ENCODE measurements at regions not wholly inside any gene's neighbourhood (a gene's known extent, or its start where the extent isn't known, plus 50 kb on each side); places are given as distances from the start of the nearest gene placed in this dataset.

DNA sequence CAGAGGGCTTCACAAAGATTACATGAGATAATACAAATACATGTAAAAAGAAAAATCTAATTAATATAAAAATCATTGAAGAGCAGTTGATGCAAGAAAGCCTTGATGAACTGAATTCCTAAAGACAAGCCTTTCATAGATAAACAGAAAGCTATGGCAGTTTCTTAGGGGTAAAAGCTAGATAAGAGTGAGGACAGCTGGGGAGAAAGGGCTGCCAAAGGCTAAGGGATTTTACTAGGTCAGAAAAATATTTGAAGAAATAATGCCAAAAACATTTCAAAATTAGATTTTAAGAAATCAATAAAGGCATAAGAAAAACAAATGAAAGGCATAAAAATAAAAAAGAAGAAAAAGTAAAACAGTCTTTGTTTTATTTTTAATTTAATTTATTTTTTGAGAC, 107.9 kb upstream of the ZNF366 start:
- ChIA-PET CTCF (no interaction called here), POLR2A (no interaction called here)
- DNase-seq (ENCODE audit: extremely low spot score): no peak
- TF ChIP-seq LEF1 (IDR thresholded peaks at IDR 0.05; ENCODE audit: borderline replicate concordance) (no peak), BHLHE40 (IDR thresholded peaks at IDR 0.05; ENCODE audit: borderline replicate concordance) (no peak), SUZ12 (IDR thresholded peaks at IDR 0.05) (no peak), FOXA1 (IDR thresholded peaks at IDR 0.05) (no peak), TARDBP (IDR thresholded peaks at IDR 0.05) (no peak), ARNT (IDR thresholded peaks at IDR 0.05) (no peak), SP1 (IDR thresholded peaks at IDR 0.05) (no peak), FOXM1 (IDR thresholded peaks at IDR 0.05; ENCODE audit: borderline replicate concordance) (no peak), ZNF384 (IDR thresholded peaks at IDR 0.05) (no peak), FOXK2 (IDR thresholded peaks at IDR 0.05) (no peak), L3MBTL2 (conservative IDR thresholded peaks at IDR 0.05) (no peak), ELF4 (IDR thresholded peaks at IDR 0.05) (no peak), CTBP1 (IDR thresholded peaks at IDR 0.05; ENCODE audit: borderline replicate concordance) (no peak), NFRKB (IDR thresholded peaks at IDR 0.05) (no peak), HDGF (IDR thresholded peaks at IDR 0.05; ENCODE audit: borderline replicate concordance) (no peak)
- TF ChIP-seq, protein P1, sequence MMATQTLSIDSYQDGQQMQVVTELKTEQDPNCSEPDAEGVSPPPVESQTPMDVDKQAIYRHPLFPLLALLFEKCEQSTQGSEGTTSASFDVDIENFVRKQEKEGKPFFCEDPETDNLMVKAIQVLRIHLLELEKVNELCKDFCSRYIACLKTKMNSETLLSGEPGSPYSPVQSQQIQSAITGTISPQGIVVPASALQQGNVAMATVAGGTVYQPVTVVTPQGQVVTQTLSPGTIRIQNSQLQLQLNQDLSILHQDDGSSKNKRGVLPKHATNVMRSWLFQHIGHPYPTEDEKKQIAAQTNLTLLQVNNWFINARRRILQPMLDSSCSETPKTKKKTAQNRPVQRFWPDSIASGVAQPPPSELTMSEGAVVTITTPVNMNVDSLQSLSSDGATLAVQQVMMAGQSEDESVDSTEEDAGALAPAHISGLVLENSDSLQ (IDR thresholded peaks at IDR 0.05): no peak

DNA sequence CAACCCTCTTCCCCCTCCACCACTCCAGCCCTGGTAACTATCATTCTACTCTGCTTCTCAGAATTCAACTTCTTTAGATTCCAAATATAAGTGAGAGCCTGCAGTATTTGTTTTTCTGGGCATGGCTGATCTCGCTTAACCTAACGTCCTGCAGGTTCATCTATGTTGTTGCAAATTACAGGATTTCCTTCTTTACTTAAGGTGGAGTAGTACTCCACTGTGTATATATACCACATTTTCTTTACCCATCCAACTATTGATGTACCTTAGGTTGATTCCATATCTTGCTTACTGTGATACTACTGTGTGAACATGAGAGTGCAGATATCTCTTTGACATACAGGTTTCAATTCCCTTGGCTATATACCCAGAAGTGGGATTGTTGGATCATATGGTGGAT, 106.3 kb upstream of the ZNF366 start:
- CTCF ChIA-PET: no interaction called here
- POLR2A ChIA-PET: no interaction called here
- no peak for TF ChIP-seq L3MBTL2 (conservative IDR thresholded peaks at IDR 0.05)
- no peak for TF ChIP-seq FOXA1 (IDR thresholded peaks at IDR 0.05)
- TF ChIP-seq, protein P1 (IDR thresholded peaks at IDR 0.05): no peak
- TF ChIP-seq TARDBP (IDR thresholded peaks at IDR 0.05): no peak
- TF ChIP-seq BHLHE40 (IDR thresholded peaks at IDR 0.05; ENCODE audit: borderline replicate concordance): no peak
- no peak for TF ChIP-seq LEF1 (IDR thresholded peaks at IDR 0.05; ENCODE audit: borderline replicate concordance)
- DNase-seq (ENCODE audit: extremely low spot score): no peak

DNA sequence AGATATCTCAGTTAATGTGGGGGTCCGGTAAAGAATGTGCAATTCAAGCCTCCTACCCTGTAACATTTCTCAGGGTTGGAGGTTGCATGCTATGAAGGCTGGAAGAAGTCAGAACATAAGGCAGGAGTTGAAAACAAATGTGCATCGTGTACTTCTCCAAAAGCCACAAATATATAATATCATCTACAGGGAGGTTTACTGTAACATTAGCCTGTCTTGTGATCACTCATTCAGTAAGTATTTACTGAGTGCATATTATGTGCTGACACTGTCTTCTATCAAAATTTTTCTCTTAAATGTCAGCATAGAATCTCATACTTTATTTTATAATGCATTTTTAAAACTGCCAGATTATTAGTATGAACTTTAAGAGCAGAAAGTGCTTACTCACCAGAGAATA, 105.6 kb upstream of the ZNF366 start:
- ChIA-PET CTCF (no interaction called here), POLR2A (no interaction called here)
- no peak for TF ChIP-seq NFRKB (IDR thresholded peaks at IDR 0.05)
- no peak for TF ChIP-seq HDGF (IDR thresholded peaks at IDR 0.05; ENCODE audit: borderline replicate concordance)
- no peak for TF ChIP-seq L3MBTL2 (conservative IDR thresholded peaks at IDR 0.05)
- no peak for TF ChIP-seq ARNT (IDR thresholded peaks at IDR 0.05)
- no peak for TF ChIP-seq FOXK2 (IDR thresholded peaks at IDR 0.05)
- TF ChIP-seq SP1 (IDR thresholded peaks at IDR 0.05): no peak
- TF ChIP-seq BHLHE40 (IDR thresholded peaks at IDR 0.05; ENCODE audit: borderline replicate concordance): no peak
- no peak for TF ChIP-seq CTBP1 (IDR thresholded peaks at IDR 0.05; ENCODE audit: borderline replicate concordance)
- no peak for TF ChIP-seq SUZ12 (IDR thresholded peaks at IDR 0.05)
- TF ChIP-seq ZNF384 (IDR thresholded peaks at IDR 0.05): no peak
- no peak for TF ChIP-seq LEF1 (IDR thresholded peaks at IDR 0.05; ENCODE audit: borderline replicate concordance)
- TF ChIP-seq TARDBP (IDR thresholded peaks at IDR 0.05): no peak
- TF ChIP-seq, protein P1 (IDR thresholded peaks at IDR 0.05): no peak
- DNase-seq (ENCODE audit: extremely low spot score): no peak

DNA sequence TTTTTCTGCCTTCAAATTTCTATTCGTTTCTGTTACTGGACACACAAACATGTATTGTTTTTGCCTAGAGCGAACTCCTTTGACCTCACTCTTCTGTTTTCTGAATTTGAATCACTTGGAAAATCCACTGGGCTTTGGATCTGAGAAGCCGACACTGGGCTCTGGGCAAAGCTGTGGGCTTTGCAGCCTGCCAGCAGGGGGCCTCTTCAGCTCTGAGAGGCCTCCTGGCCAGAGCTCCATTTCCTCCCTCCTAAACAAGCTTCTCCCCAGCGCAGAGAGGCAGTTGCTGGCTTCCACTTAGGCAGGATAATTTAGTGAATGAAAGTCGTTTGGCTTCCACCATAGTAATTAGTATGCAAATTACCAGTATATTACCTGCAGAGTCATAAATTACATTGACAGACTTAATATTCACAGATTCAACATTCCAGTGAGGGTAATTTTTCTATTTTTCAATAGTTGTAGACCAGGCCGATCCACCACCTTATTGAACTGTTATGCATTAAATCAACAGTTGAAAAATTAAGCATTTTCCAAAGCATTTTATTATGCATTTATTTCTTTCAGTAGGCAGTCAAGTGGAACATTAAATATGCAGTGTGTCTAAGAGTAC, 104.0 kb upstream of the ZNF366 start:
- CTCF ChIA-PET: interaction anchor here (0.7 to 2.1 kb wide), 4 partner anchors 8 to 207 kb away, joined by 5 to 15 read pairs (median 8); no protein-coding TSS in a partner anchor
- TF ChIP-seq ARNT (IDR thresholded peaks at IDR 0.05) (no peak), SUZ12 (IDR thresholded peaks at IDR 0.05) (no peak), ZNF384 (IDR thresholded peaks at IDR 0.05) (no peak)
- peak; percentile 79 for DNase-seq (ENCODE audit: extremely low spot score)
- POLR2A ChIA-PET: interaction anchor here (0.7 to 1.6 kb wide), 3 partner anchors 42 to 231 kb away, joined by 3 to 5 read pairs (median 4); no protein-coding TSS in a partner anchor

DNA sequence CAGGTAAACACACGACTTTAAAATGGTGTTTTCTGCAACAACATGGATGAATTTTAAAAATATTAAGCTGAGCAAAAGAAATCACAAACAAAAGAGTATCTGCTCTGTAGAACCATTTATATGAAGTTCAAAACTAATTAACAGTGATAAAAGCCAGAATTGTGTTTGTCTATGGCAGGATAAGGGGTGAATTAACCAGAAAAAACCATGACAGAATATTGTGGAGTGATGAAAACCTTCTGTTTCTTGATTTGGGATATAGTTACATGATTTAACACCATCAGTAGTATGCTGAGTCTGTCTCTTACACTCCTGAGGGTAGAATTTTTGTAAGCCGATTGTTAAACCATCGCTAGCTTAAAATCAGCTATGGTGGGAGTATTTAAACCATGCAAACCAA, 101.7 kb upstream of the ZNF366 start:
- CTCF ChIA-PET: no interaction called here
- DNase-seq (ENCODE audit: extremely low spot score): no peak
- TF ChIP-seq ZNF384 (IDR thresholded peaks at IDR 0.05): no peak
- TF ChIP-seq FOXK2 (IDR thresholded peaks at IDR 0.05): no peak
- TF ChIP-seq HDGF (IDR thresholded peaks at IDR 0.05; ENCODE audit: borderline replicate concordance): no peak
- TF ChIP-seq CTBP1 (IDR thresholded peaks at IDR 0.05; ENCODE audit: borderline replicate concordance): no peak
- TF ChIP-seq TARDBP (IDR thresholded peaks at IDR 0.05): no peak
- no peak for TF ChIP-seq LEF1 (IDR thresholded peaks at IDR 0.05; ENCODE audit: borderline replicate concordance)
- TF ChIP-seq, protein P1 (IDR thresholded peaks at IDR 0.05): no peak
- TF ChIP-seq NFRKB (IDR thresholded peaks at IDR 0.05): no peak
- TF ChIP-seq FOXA1 (IDR thresholded peaks at IDR 0.05): no peak
- TF ChIP-seq ELF4 (IDR thresholded peaks at IDR 0.05): no peak
- no peak for TF ChIP-seq SUZ12 (IDR thresholded peaks at IDR 0.05)
- TF ChIP-seq L3MBTL2 (conservative IDR thresholded peaks at IDR 0.05): no peak
- TF ChIP-seq SP1 (IDR thresholded peaks at IDR 0.05): no peak
- no peak for TF ChIP-seq FOXM1 (IDR thresholded peaks at IDR 0.05; ENCODE audit: borderline replicate concordance)
- no peak for TF ChIP-seq BHLHE40 (IDR thresholded peaks at IDR 0.05; ENCODE audit: borderline replicate concordance)
- POLR2A ChIA-PET: no interaction called here

DNA sequence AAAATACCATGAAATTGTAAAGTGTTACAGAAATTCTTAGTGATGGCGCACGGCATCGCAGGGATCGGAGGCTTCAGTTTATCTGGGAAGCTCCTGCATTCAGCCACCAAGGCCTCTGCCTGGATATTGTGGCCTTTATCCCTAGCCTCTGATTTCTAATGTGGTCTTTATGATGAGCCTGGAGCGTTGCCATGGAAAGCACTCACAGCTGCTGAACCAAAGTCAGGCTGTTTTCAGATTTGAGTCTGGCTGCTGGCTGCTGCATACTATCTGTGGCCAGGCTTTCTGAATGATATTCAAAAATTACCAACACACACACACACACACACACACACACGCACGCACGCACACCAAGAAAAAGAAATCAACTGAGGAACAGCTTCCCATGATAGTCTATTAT, 101.1 kb upstream of the ZNF366 start:
- DNase-seq (ENCODE audit: extremely low spot score): no peak
- CTCF ChIA-PET: no interaction called here
- TF ChIP-seq HDGF (IDR thresholded peaks at IDR 0.05; ENCODE audit: borderline replicate concordance) (no peak), ZNF384 (IDR thresholded peaks at IDR 0.05) (no peak), ARNT (IDR thresholded peaks at IDR 0.05) (no peak), NFRKB (IDR thresholded peaks at IDR 0.05) (no peak), BHLHE40 (IDR thresholded peaks at IDR 0.05; ENCODE audit: borderline replicate concordance) (no peak), FOXA1 (IDR thresholded peaks at IDR 0.05) (no peak), SUZ12 (IDR thresholded peaks at IDR 0.05) (no peak), L3MBTL2 (conservative IDR thresholded peaks at IDR 0.05) (no peak), CTBP1 (IDR thresholded peaks at IDR 0.05; ENCODE audit: borderline replicate concordance) (no peak)
- TF ChIP-seq, protein P1 (IDR thresholded peaks at IDR 0.05): no peak
- POLR2A ChIA-PET: no interaction called here

All from HEK293T (cell line).